H1 (cell line): ENCODE measurements at regions not wholly inside any gene's neighbourhood (a gene's known extent, or its start where the extent isn't known, plus 50 kb on each side); places are given as distances from the start of the nearest gene placed in this dataset.

Source experiments
- CHD7 ChIP-seq: fragments of 300-600 bp; sonication (generic); IDR thresholded peaks from 2 replicates; pipeline ENCODE4 v1.7.1; 2012; ENCODE audit warnings: low read length, moderate library complexity, mild to moderate bottlenecking, inconsistent platforms; ENCODE audit not compliant: insufficient replicate concordance
- KDM5A ChIP-seq: fragments of 200-600 bp; IDR thresholded peaks from 2 replicates; pipeline ENCODE4 v1.7.1; 2012; ENCODE audit warnings: mild to moderate bottlenecking, low read length, inconsistent platforms, mixed read lengths
- MAFK ChIP-seq: IDR thresholded peaks from 2 replicates; pipeline ENCODE4 v1.6.1; 2012; ENCODE audit warnings: low read depth, mild to moderate bottlenecking, improper control_type of control experiment, low read length

GRCh38 chr1:30285501-30285932, 437.9 kb downstream of the MATN1 start (continued):
- TF ChIP-seq CHD7 (no peak), MAFK (no peak), KDM5A (no peak)
